Kidney (tissue), 13 donors: ENCODE measurements at regions not wholly inside any gene's neighbourhood (a gene's known extent, or its start where the extent isn't known, plus 50 kb on each side); places are given as distances from the start of the nearest gene placed in this dataset.

Experiments used
- DNase-seq, 5 donors: peaks; one replicate each; pipeline ENCODE4 v3.0.0-alpha.2; 2013 to 2020
- FAIRE-seq: peaks from 2 replicates; lab custom pipeline; 2012; peaks lifted over from hg19 to GRCh38; lab: Jason Lieb, UNC
- H3K27ac ChIP-seq, 2 donors: one replicate each; pipeline ENCODE4 v1.7.0; 2013; ENCODE audit warnings: low read depth in 2 of 2, low read length in 2 of 2, inconsistent platforms in 1 of 2
- H3K27me3 ChIP-seq: one replicate; pipeline ENCODE4 v1.7.1; 2013; ENCODE audit warnings: low read length, inconsistent platforms; ENCODE audit not compliant: control insufficient read depth, insufficient read depth
- H3K36me3 ChIP-seq, 3 donors: one replicate each; pipeline versions ENCODE4 v1.7.0 to v1.7.1; 2013; ENCODE audit warnings: low read length in 3 of 3, control low read depth in 1 of 3, inconsistent platforms in 1 of 3; ENCODE audit not compliant: insufficient read depth in 3 of 3, control insufficient read depth in 2 of 3
- H3K4me1 ChIP-seq, 3 donors: one replicate each; pipeline versions ENCODE4 v1.7.0 to v1.7.1; 2013; ENCODE audit warnings: low read length in 3 of 3, inconsistent platforms in 1 of 3, low read depth in 1 of 3; ENCODE audit not compliant: control insufficient read depth in 2 of 3, insufficient read depth in 2 of 3
- H3K4me3 ChIP-seq, 3 donors: one replicate each; pipeline versions ENCODE4 v1.7.0 to v1.8.1; 2013; ENCODE audit warnings: low read length in 3 of 3, control low read depth in 1 of 3, inconsistent platforms in 1 of 3
- H3K9ac ChIP-seq, 3 donors: one replicate each; pipeline versions ENCODE4 v1.7.0 to v1.7.1; 2013; ENCODE audit warnings: low read length in 3 of 3, control low read depth in 1 of 3, inconsistent platforms in 1 of 3
- H3K9me3 ChIP-seq, 3 donors: one replicate each; pipeline versions ENCODE4 v1.7.0 to v1.7.1; 2013; ENCODE audit warnings: low read length in 3 of 3, control low read depth in 1 of 3, inconsistent platforms in 1 of 3; ENCODE audit not compliant: control insufficient read depth in 2 of 3, insufficient read depth in 1 of 3
- CTCF ChIP-seq: IDR thresholded peaks from 3 replicates; pipeline ENCODE4 v1.5.1; 2012; ENCODE audit warnings: mild to moderate bottlenecking, moderate library complexity, borderline replicate concordance; ENCODE audit not compliant: insufficient read depth; ENCODE audit errors: extremely low read depth
- intact Hi-C: fragments of 100-400 bp; cut with DNase I; formaldehyde crosslinking; loops from one replicate; pipeline ENCODE4 v1.11.1; 2022
- donor health status: control.
- donor health status: control.
- donor health status: control.
- donor health status: control.
- donor health status: control.
- donor health status: DM: yes; HTN: yes; CAD: no.
- donor health status: Normal renal cell carcinoma (clear cell type).

- no peak for DNase-seq
- H3K4me3 ChIP-seq, result no peak overlapping the region
- no peaks in the 10 kb centered on the region for H3K36me3 ChIP-seq
- H3K27me3 ChIP-seq, result no peaks in the 10 kb centered on the region
- no peak for FAIRE-seq
- no peaks in the 10 kb centered on the region for H3K9me3 ChIP-seq
- no peak overlapping the region for H3K9ac ChIP-seq
- TF ChIP-seq CTCF, result no peak
- intact Hi-C loops, result no loop called here
- no peak overlapping the region for H3K27ac ChIP-seq
- H3K4me1 ChIP-seq, result no peaks in the 10 kb centered on the region
These were observed 335.5 kb upstream of the MAP3K7 start for GRCh38 chr6:90922325-90922724.

GRCh38 chr6:90918361-90918760 is 331.5 kb upstream of the MAP3K7 start:
- H3K4me3 ChIP-seq, result no peak overlapping the region
- DNase-seq (peak in 1 of 5 donors; percentile 22), FAIRE-seq (no peak)
- H3K27ac ChIP-seq, result no peak overlapping the region
- H3K9me3 ChIP-seq, result no peaks in the 10 kb centered on the region
- no peak overlapping the region for H3K9ac ChIP-seq
- H3K4me1 ChIP-seq, result no peaks in the 10 kb centered on the region
- no peak for TF ChIP-seq CTCF
- no peaks in the 10 kb centered on the region for H3K27me3 ChIP-seq
- intact Hi-C loops, result no loop called here
- no peaks in the 10 kb centered on the region for H3K36me3 ChIP-seq

DNA sequence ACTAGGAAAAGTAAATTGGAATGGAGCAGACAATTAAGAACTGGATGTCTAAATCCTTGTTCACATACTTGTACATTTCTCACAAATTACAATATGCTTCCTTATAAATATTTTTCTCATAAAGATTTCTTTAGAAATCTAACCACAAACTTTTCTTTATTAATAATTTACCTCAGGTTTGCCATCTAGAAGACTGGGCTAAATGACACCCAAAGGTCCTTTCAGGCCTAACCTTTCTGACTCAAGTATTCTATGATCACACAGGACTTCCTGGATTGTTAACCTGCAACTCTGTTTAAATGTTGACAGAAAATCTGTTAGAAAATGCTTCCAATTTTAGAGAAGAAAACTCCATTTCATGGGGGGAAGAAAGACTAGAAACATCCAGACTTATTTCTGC is 330.5 kb upstream of the MAP3K7 start:
- Histone ChIP-seq H3K9ac (no peak overlapping the region), H3K27me3 (no peaks in the 10 kb centered on the region), H3K27ac (no peak overlapping the region), H3K4me1 (no peaks in the 10 kb centered on the region), H3K9me3 (no peaks in the 10 kb centered on the region), H3K4me3 (no peak overlapping the region), H3K36me3 (no peaks in the 10 kb centered on the region)
- intact Hi-C loops, result no loop called here
- FAIRE-seq (no peak), DNase-seq (no peak)
- TF ChIP-seq CTCF, result no peak

- no peak overlapping the region for H3K27ac ChIP-seq
- no peak for FAIRE-seq
- DNase-seq, result peak in 1 of 5 donors; percentile 34
- intact Hi-C loops, result no loop called here
- no peak overlapping the region for H3K4me3 ChIP-seq
- no peaks in the 10 kb centered on the region for H3K4me1 ChIP-seq
- H3K27me3 ChIP-seq, result no peaks in the 10 kb centered on the region
- H3K9ac ChIP-seq, result no peak overlapping the region
- H3K36me3 ChIP-seq, result no peaks in the 10 kb centered on the region
- H3K9me3 ChIP-seq, result no peaks in the 10 kb centered on the region
- no peak for TF ChIP-seq CTCF
These were observed 330.1 kb upstream of the MAP3K7 start for GRCh38 chr6:90916968-90917367.
